A549 (cell line): ENCODE measurements at regions not wholly inside any gene's neighbourhood (a gene's known extent, or its start where the extent isn't known, plus 50 kb on each side); places are given as distances from the start of the nearest gene placed in this dataset.

Experiments
- CBX8 ChIP-seq: fragments of 200-600 bp; sonication (generic); IDR thresholded peaks from 2 replicates; pipeline ENCODE4 v1.6.1; 2016
- CEBPB ChIP-seq, 2 experiments: fragments of >200 bp in 1 of 2; sonication (Bioruptor Twin) in 1 of 2; formaldehyde crosslinking in 1 of 2; IDR thresholded peaks; 2 replicates each; pipeline ENCODE4 v1.6.1; 2012 to 2016
- EP300 ChIP-seq, 2 experiments: fragments of >200 bp; sonication (Bioruptor Twin); formaldehyde crosslinking; IDR thresholded peaks; 2 replicates in 1 of 2; 3 replicates in 1 of 2; pipeline ENCODE4 v1.6.1; 2016 to 2017
- POLR2A ChIP-seq: IDR thresholded peaks from 2 replicates; pipeline ENCODE4 v1.6.1; 2012; ENCODE audit warnings: mild to moderate bottlenecking, low read length
- POLR2AphosphoS2 ChIP-seq: conservative IDR thresholded peaks from 2 replicates; pipeline ENCODE4 v1.6.1; 2012; ENCODE audit warnings: low read length, improper control_type of control experiment, inconsistent platforms
- RCOR1 ChIP-seq: fragments of 150-350 bp; IDR thresholded peaks from 2 replicates; pipeline ENCODE4 v1.6.1; 2014; ENCODE audit warnings: antibody characterized with exemption, low read length, low read depth
- RFX5 ChIP-seq: fragments of 450-650 bp; IDR thresholded peaks from 2 replicates; pipeline ENCODE4 v1.7.1; 2014; ENCODE audit warnings: antibody characterized with exemption, mild to moderate bottlenecking, moderate library complexity
- RNF2 ChIP-seq: fragments of 200-600 bp; sonication (generic); IDR thresholded peaks from 2 replicates; pipeline ENCODE4 v1.6.1; 2016; ENCODE audit warnings: low read depth, mild to moderate bottlenecking, antibody characterized with exemption, moderate library complexity, borderline replicate concordance
- SMC3 ChIP-seq: fragments of >200 bp; sonication (Bioruptor Twin); formaldehyde crosslinking; IDR thresholded peaks from 3 replicates; pipeline ENCODE4 v1.6.1; 2018; ENCODE audit warnings: inconsistent platforms
- SREBF2 ChIP-seq: fragments of 450-650 bp; IDR thresholded peaks from 2 replicates; pipeline ENCODE4 v1.6.1; 2014; ENCODE audit warnings: mild to moderate bottlenecking, moderate library complexity
- ZFP36 ChIP-seq: fragments of 450-650 bp; IDR thresholded peaks from 2 replicates; pipeline ENCODE4 v1.6.1; 2014; ENCODE audit warnings: borderline replicate concordance; ENCODE audit not compliant: partially characterized antibody
- TF ChIP-seq, protein P1 (sequence below): fragments of >200 bp; sonication (Bioruptor Twin); formaldehyde crosslinking; IDR thresholded peaks from 3 replicates; pipeline ENCODE4 v1.5.1; 2016
- TF ChIP-seq, protein P2 (sequence below): fragments of 200-600 bp; sonication (generic); IDR thresholded peaks from 2 replicates; pipeline ENCODE4 v1.6.1; 2016; ENCODE audit warnings: antibody characterized with exemption, mild to moderate bottlenecking, moderate library complexity
- TF ChIP-seq, protein P3 (sequence below): IDR thresholded peaks from 2 replicates; pipeline ENCODE4 v1.6.1; 2012

DNA sequence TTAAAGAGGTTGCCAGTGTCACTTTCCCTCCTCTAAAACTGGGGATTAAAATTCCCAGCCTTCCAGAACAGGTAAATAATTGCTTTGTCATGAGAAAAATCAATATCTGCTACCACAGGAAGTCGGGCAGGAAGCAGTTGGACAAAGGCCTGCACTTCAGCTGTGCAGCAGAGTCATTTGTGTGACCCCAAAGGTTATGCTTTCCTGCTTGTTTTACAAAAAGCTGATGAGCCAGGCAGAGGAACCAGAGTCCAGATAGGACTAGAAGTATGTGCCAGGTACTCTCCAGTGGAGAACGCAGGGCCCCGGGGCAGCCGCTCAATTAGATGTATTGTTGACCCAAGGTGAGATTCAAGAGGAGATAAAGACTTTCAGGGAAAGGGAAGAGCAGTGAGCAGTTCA lies 117.1 kb upstream of the FRMD6 start:
- TF ChIP-seq RCOR1: no peak
- TF ChIP-seq, protein P1, sequence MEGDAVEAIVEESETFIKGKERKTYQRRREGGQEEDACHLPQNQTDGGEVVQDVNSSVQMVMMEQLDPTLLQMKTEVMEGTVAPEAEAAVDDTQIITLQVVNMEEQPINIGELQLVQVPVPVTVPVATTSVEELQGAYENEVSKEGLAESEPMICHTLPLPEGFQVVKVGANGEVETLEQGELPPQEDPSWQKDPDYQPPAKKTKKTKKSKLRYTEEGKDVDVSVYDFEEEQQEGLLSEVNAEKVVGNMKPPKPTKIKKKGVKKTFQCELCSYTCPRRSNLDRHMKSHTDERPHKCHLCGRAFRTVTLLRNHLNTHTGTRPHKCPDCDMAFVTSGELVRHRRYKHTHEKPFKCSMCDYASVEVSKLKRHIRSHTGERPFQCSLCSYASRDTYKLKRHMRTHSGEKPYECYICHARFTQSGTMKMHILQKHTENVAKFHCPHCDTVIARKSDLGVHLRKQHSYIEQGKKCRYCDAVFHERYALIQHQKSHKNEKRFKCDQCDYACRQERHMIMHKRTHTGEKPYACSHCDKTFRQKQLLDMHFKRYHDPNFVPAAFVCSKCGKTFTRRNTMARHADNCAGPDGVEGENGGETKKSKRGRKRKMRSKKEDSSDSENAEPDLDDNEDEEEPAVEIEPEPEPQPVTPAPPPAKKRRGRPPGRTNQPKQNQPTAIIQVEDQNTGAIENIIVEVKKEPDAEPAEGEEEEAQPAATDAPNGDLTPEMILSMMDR: no peak
- no peak for TF ChIP-seq CBX8
- no peak for TF ChIP-seq POLR2A
- TF ChIP-seq ZFP36: no peak
- no peak for TF ChIP-seq SREBF2
- no peak for TF ChIP-seq RNF2
- no peak for TF ChIP-seq EP300 (IDR thresholded peaks at IDR 0.05)
- no peak for TF ChIP-seq SMC3
- TF ChIP-seq RFX5: no peak
- TF ChIP-seq, protein P2, sequence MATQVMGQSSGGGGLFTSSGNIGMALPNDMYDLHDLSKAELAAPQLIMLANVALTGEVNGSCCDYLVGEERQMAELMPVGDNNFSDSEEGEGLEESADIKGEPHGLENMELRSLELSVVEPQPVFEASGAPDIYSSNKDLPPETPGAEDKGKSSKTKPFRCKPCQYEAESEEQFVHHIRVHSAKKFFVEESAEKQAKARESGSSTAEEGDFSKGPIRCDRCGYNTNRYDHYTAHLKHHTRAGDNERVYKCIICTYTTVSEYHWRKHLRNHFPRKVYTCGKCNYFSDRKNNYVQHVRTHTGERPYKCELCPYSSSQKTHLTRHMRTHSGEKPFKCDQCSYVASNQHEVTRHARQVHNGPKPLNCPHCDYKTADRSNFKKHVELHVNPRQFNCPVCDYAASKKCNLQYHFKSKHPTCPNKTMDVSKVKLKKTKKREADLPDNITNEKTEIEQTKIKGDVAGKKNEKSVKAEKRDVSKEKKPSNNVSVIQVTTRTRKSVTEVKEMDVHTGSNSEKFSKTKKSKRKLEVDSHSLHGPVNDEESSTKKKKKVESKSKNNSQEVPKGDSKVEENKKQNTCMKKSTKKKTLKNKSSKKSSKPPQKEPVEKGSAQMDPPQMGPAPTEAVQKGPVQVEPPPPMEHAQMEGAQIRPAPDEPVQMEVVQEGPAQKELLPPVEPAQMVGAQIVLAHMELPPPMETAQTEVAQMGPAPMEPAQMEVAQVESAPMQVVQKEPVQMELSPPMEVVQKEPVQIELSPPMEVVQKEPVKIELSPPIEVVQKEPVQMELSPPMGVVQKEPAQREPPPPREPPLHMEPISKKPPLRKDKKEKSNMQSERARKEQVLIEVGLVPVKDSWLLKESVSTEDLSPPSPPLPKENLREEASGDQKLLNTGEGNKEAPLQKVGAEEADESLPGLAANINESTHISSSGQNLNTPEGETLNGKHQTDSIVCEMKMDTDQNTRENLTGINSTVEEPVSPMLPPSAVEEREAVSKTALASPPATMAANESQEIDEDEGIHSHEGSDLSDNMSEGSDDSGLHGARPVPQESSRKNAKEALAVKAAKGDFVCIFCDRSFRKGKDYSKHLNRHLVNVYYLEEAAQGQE: no peak
- TF ChIP-seq, protein P3, sequence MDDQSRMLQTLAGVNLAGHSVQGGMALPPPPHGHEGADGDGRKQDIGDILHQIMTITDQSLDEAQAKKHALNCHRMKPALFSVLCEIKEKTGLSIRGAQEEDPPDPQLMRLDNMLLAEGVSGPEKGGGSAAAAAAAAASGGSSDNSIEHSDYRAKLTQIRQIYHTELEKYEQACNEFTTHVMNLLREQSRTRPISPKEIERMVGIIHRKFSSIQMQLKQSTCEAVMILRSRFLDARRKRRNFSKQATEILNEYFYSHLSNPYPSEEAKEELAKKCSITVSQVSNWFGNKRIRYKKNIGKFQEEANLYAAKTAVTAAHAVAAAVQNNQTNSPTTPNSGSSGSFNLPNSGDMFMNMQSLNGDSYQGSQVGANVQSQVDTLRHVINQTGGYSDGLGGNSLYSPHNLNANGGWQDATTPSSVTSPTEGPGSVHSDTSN: no peak
- no peak for TF ChIP-seq CEBPB (IDR thresholded peaks at IDR 0.05)
- no peak for TF ChIP-seq POLR2AphosphoS2
